GM23338 (cell line): ENCODE measurements at regions not wholly inside any gene's neighbourhood (a gene's known extent, or its start where the extent isn't known, plus 50 kb on each side); places are given as distances from the start of the nearest gene placed in this dataset.

Experiments used
- EZH2 ChIP-seq: fragments of 200-600 bp; sonication (generic); IDR thresholded peaks from one replicate; pipeline ENCODE4 v1.8.0; 2017; ENCODE audit warnings: antibody characterized with exemption, mild to moderate bottlenecking, low read depth; ENCODE audit not compliant: unreplicated experiment
- NANOG ChIP-seq: IDR thresholded peaks from 2 replicates; pipeline ENCODE4 v1.6.1; 2016; ENCODE audit warnings: antibody characterized with exemption, borderline replicate concordance
- POLR2AphosphoS5 ChIP-seq: IDR thresholded peaks from 2 replicates; pipeline ENCODE4 v1.6.1; 2016; ENCODE audit warnings: antibody characterized with exemption, low read depth
- REST ChIP-seq: IDR thresholded peaks from one replicate; pipeline ENCODE4 v1.6.1; 2018; ENCODE audit warnings: antibody characterized with exemption; ENCODE audit not compliant: unreplicated experiment
- ZNF114 ChIP-seq: fragments of 250-450 bp; sonication (Bioruptor Pico); IDR thresholded peaks from 2 replicates; pipeline ENCODE4 v1.5.0; 2020; ENCODE audit warnings: mild to moderate bottlenecking, moderate library complexity
- ZNF331 ChIP-seq: fragments of 250-450 bp; sonication (Bioruptor Pico); IDR thresholded peaks from 2 replicates; pipeline ENCODE4 v1.5.0; 2020; ENCODE audit warnings: low read depth, mild to moderate bottlenecking, moderate library complexity
- ZNF462 ChIP-seq: fragments of 250-450 bp; sonication (Bioruptor Pico); IDR thresholded peaks from 2 replicates; pipeline ENCODE4 v1.5.0; 2020; ENCODE audit warnings: mild to moderate bottlenecking, moderate library complexity
- TF ChIP-seq, protein P1 (sequence below): IDR thresholded peaks from 2 replicates; pipeline ENCODE4 v1.6.1; 2016; ENCODE audit warnings: antibody characterized with exemption

- no peak for TF ChIP-seq ZNF462 (CRISPR knock-in tag)
- TF ChIP-seq ZNF331, result no peak
- no peak for TF ChIP-seq NANOG
- TF ChIP-seq POLR2AphosphoS5, result no peak
- TF ChIP-seq, protein P1, sequence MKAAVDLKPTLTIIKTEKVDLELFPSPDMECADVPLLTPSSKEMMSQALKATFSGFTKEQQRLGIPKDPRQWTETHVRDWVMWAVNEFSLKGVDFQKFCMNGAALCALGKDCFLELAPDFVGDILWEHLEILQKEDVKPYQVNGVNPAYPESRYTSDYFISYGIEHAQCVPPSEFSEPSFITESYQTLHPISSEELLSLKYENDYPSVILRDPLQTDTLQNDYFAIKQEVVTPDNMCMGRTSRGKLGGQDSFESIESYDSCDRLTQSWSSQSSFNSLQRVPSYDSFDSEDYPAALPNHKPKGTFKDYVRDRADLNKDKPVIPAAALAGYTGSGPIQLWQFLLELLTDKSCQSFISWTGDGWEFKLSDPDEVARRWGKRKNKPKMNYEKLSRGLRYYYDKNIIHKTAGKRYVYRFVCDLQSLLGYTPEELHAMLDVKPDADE, result no peak
- no peak for TF ChIP-seq EZH2
- TF ChIP-seq REST, result no peak
- no peak for TF ChIP-seq ZNF114 (CRISPR knock-in tag)
Measured at GRCh38 chr6:137363805-137364138, 130.4 kb downstream of the OLIG3 start (continued).
